ENCODE measurements at regions not wholly inside any gene's neighbourhood (a gene's known extent, or its start where the extent isn't known, plus 50 kb on each side); places are given as distances from the start of the nearest gene placed in this dataset.

- BruUV-seq (replicated peaks) = no TSS peak
- Histone ChIP-seq H4K5ac (ENCODE audit: low read depth, low read length) (no peak overlapping the region), H2BK5ac (ENCODE audit: low read depth, low read length, poor library complexity, severe bottlenecking) (no peak overlapping the region), H2BK15ac (ENCODE audit: low read depth, low read length) (no peak overlapping the region), H3K9me1 (ENCODE audit: insufficient read depth, low read length) (no peaks in the 10 kb centered on the region), H2BK20ac (ENCODE audit: low read depth, low read length) (no peak overlapping the region), H2BK120ac (ENCODE audit: low read depth, low read length) (no peak overlapping the region), H3K4me2 (ENCODE audit: low read depth, low read length) (no peak overlapping the region), H3K18ac (ENCODE audit: low read depth, low read length) (no peak overlapping the region), H3K27me3 (ENCODE audit: control insufficient read depth, insufficient read depth, low read length) (no peaks in the 10 kb centered on the region), H3K56ac (ENCODE audit: extremely low read depth, insufficient read depth, low read length) (no peak overlapping the region), H3K36me3 (ENCODE audit: control insufficient read depth, insufficient read depth, low read length) (no peaks in the 10 kb centered on the region), H3K23ac (ENCODE audit: low read depth, low read length) (no peak overlapping the region), H4K20me1 (ENCODE audit: insufficient read depth, low read length) (no peaks in the 10 kb centered on the region), H2AFZ (replicated peaks; ENCODE audit: low read length, poor library complexity) (no peak overlapping the region), H2AK5ac (ENCODE audit: low read depth, low read length) (no peak overlapping the region), H3K4me1 (ENCODE audit: control insufficient read depth, insufficient read depth, low read length) (no peaks in the 10 kb centered on the region), H3K9me3 (ENCODE audit: control insufficient read depth, insufficient read depth, low read length) (no peaks in the 10 kb centered on the region), H3K4ac (ENCODE audit: low read depth, low read length) (no peak overlapping the region), H4K8ac (ENCODE audit: low read depth in 2 of 2, low read length in 2 of 2) (no peak overlapping the region), H3K9ac (ENCODE audit: low read depth, low read length) (no peak overlapping the region), H3K27ac (ENCODE audit: insufficient read depth, low read length) (no peak overlapping the region), H3K79me1 (ENCODE audit: low read depth in 1 of 2, low read length in 2 of 2) (no peaks in the 10 kb centered on the region), H4K91ac (ENCODE audit: insufficient read depth, low read depth, low read length) (no peak overlapping the region), H2AK9ac (replicated peaks; ENCODE audit: low read depth, low read length, poor library complexity) (no peak overlapping the region), H3K14ac (replicated peaks; ENCODE audit: low read depth, low read length) (no peak overlapping the region), H3K4me3 (ENCODE audit: insufficient read depth, low read depth, low read length) (no peak overlapping the region)
- ATAC-seq (ENCODE audit: low read depth) (no peak), DNase-seq (no peak)
- ChIA-PET CTCF (interaction anchor here (0.8 kb wide), 1 partner anchor 10 kb away, joined by 3 read pairs; no protein-coding TSS in a partner anchor), POLR2A (ENCODE audit: unreplicated experiment) (no interaction called here)
- dilution Hi-C loops (cut with HindIII; ENCODE audit: low sequenced_read_pairs, unreplicated experiment) (no loop called here), in situ Hi-C loops (cut with MboI; ENCODE audit: low sequenced_read_pairs) (no loop called here), intact Hi-C loops (cut with micrococcal nuclease) (no loop called here)
- WGBS, 2 experiments (ENCODE audit: extremely low coverage in 2 of 2, insufficient read length in 1 of 2) = no CpG with 5 or more reads among the region's 1 CpG
- TF ChIP-seq USF2 (IDR thresholded peaks at IDR 0.05; ENCODE audit: low read depth, low read length) (no peak), POLR2A (IDR thresholded peaks at IDR 0.05; ENCODE audit: low read depth, low read length) (no peak), CEBPB (IDR thresholded peaks at IDR 0.05; ENCODE audit: low read depth, low read length) (no peak), SMC3 (IDR thresholded peaks at IDR 0.05; ENCODE audit: low read depth, low read length) (no peak), MAZ (IDR thresholded peaks at IDR 0.05; ENCODE audit: borderline replicate concordance, low read depth, low read length) (no peak), RFX5 (IDR thresholded peaks at IDR 0.05; ENCODE audit: low read depth, low read length) (no peak), BHLHE40 (IDR thresholded peaks at IDR 0.05; ENCODE audit: low read depth, low read length) (no peak), ELK1 (IDR thresholded peaks at IDR 0.05; ENCODE audit: borderline replicate concordance, low read depth, low read length) (no peak), CTCF (conservative IDR thresholded peaks at IDR 0.05; ENCODE audit: low read depth, low read length) (no peak), MXI1 (IDR thresholded peaks at IDR 0.05; ENCODE audit: borderline replicate concordance, low read depth, low read length) (no peak), NFE2L2 (IDR thresholded peaks at IDR 0.05; ENCODE audit: low read depth, low read length) (no peak), RCOR1 (IDR thresholded peaks at IDR 0.05; ENCODE audit: insufficient replicate concordance, low read length) (no peak)
Observed at GRCh38 chr5:110324876-110325275, 401.6 kb downstream of the TMEM232 start.

All from IMR-90 (cell line).